ENCODE measurements at regions not wholly inside any gene's neighbourhood (a gene's known extent, or its start where the extent isn't known, plus 50 kb on each side); places are given as distances from the start of the nearest gene placed in this dataset.
"Not testable (repeated sequence)": the region's sequence is repeated elsewhere in the genome, so short reads cannot be mapped to it uniquely, and the experiment has no call there.

- in situ Hi-C loops (cut with HindIII; ENCODE audit: low sequenced_read_pairs), result no loop called here
Measured at GRCh38 chr12:103011974-103012763, 54.7 kb downstream of the ASCL1 start.

GRCh38 chr12:103012884-103013283 lies 55.4 kb downstream of the ASCL1 start:
- in situ Hi-C loops (cut with HindIII; ENCODE audit: low sequenced_read_pairs), result no loop called here

- in situ Hi-C loops (cut with HindIII; ENCODE audit: low sequenced_read_pairs), result no loop called here
Measured at GRCh38 chr12:103013741-103014300, 56.3 kb downstream of the ASCL1 start.

- in situ Hi-C loops (cut with HindIII; ENCODE audit: low sequenced_read_pairs), result no loop called here
Measured at GRCh38 chr12:103016381-103016780, 58.9 kb downstream of the ASCL1 start.

GRCh38 chr12:103020839-103021238 lies 63.4 kb downstream of the ASCL1 start:
- in situ Hi-C loops (cut with HindIII; ENCODE audit: low sequenced_read_pairs), result loop anchor here (5.0 kb wide), 2 partner anchors 39 to 74 kb away; no protein-coding TSS in a partner anchor

GRCh38 chr12:103021538-103022218 lies 64.2 kb downstream of the ASCL1 start:
- in situ Hi-C loops (cut with HindIII; ENCODE audit: low sequenced_read_pairs), result loop anchor here (5.0 kb wide), 2 partner anchors 39 to 74 kb away; no protein-coding TSS in a partner anchor

GRCh38 chr12:103024650-103025049 lies 67.2 kb downstream of the ASCL1 start:
- in situ Hi-C loops (cut with HindIII; ENCODE audit: low sequenced_read_pairs), result loop anchor here (5.0 kb wide), 2 partner anchors 42 to 77 kb away; no protein-coding TSS in a partner anchor

GRCh38 chr12:103026643-103027042 lies 69.2 kb downstream of the ASCL1 start:
- in situ Hi-C loops (cut with HindIII; ENCODE audit: low sequenced_read_pairs), result not testable (repeated sequence)

- in situ Hi-C loops (cut with HindIII; ENCODE audit: low sequenced_read_pairs), result no loop called here
Measured at GRCh38 chr12:103028881-103029639, 71.6 kb downstream of the ASCL1 start.

GRCh38 chr12:103036581-103037214 lies 79.2 kb downstream of the ASCL1 start:
- in situ Hi-C loops (cut with HindIII; ENCODE audit: low sequenced_read_pairs), result no loop called here

GRCh38 chr12:103043531-103044486 lies 86.3 kb downstream of the ASCL1 start:
- in situ Hi-C loops (cut with HindIII; ENCODE audit: low sequenced_read_pairs), result no loop called here

GRCh38 chr12:103046154-103046553 lies 88.7 kb downstream of the ASCL1 start:
- in situ Hi-C loops (cut with HindIII; ENCODE audit: low sequenced_read_pairs), result no loop called here

GRCh38 chr12:103050273-103050672 lies 92.8 kb downstream of the ASCL1 start:
- in situ Hi-C loops (cut with HindIII; ENCODE audit: low sequenced_read_pairs), result no loop called here

- in situ Hi-C loops (cut with HindIII; ENCODE audit: low sequenced_read_pairs), result no loop called here
Measured at GRCh38 chr12:103053089-103053488, 95.6 kb downstream of the ASCL1 start.

- in situ Hi-C loops (cut with HindIII; ENCODE audit: low sequenced_read_pairs), result loop anchor here (10.0 kb wide), 1 partner anchor 261 kb away; no protein-coding TSS in a partner anchor
Measured at GRCh38 chr12:103073630-103074029, 116.2 kb downstream of the ASCL1 start.

- in situ Hi-C loops (cut with HindIII; ENCODE audit: low sequenced_read_pairs), result loop anchor here (10.0 kb wide), 1 partner anchor 259 kb away; no protein-coding TSS in a partner anchor
Measured at GRCh38 chr12:103075848-103076247, 118.4 kb downstream of the ASCL1 start.

GRCh38 chr12:103077108-103077773 lies 119.8 kb downstream of the ASCL1 start:
- in situ Hi-C loops (cut with HindIII; ENCODE audit: low sequenced_read_pairs), result loop anchor here (10.0 kb wide), 1 partner anchor 258 kb away; no protein-coding TSS in a partner anchor

- in situ Hi-C loops (cut with HindIII; ENCODE audit: low sequenced_read_pairs), result no loop called here
Measured at GRCh38 chr12:103085541-103085940, 128.1 kb downstream of the ASCL1 start.

- in situ Hi-C loops (cut with HindIII; ENCODE audit: low sequenced_read_pairs), result no loop called here
Measured at GRCh38 chr12:103086471-103086870, 129.0 kb downstream of the ASCL1 start.
